ENCODE measurements at regions not wholly inside any gene's neighbourhood (a gene's known extent, or its start where the extent isn't known, plus 50 kb on each side); places are given as distances from the start of the nearest gene placed in this dataset.

DNA sequence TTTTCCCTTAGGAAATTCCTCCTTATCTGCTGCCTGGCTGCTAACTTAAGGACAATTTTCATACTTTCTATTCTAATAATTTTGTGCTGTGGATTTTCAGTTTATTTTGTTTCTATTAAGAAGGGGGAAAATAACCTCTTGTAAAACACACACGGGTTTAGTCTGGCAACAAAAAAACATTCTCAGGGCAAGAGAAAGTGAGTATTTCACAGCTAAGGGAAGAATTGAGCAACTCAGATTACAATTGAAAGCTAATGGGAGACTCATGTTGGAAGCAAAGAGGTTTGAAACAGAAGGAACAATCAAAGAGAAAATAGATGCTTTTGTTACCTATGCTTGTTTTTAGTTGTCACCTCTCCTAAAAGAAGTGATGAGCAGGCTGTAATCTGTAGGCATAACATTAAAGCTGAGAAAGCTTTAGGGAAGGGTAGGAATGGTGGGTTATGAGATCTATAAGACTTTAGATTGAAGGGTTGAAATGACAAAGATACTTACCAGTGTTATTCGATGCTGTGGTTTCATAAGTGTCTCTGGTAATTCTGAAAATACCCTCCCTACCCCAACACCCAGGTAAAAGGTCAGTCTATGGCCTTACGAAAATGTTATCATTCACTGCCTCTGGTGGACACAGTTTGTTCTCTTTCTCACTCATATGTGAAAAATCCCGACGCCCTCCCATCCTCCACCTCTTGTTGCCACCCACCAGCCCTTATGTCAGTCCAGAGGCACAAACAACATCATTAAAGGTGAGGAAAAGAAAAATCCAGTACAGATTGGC lies 510.9 kb downstream of the TXNL1 start:
- CTCF ChIA-PET (ENCODE audit: partially characterized antibody): interaction anchor here (1.4 kb wide), 1 partner anchor 103 kb away, joined by 3 read pairs; no protein-coding TSS in a partner anchor
- no peaks in the 10 kb centered on the region for H3K79me2 ChIP-seq (ENCODE audit: control insufficient read depth in 1 of 2, insufficient read depth in 2 of 2, low read length in 2 of 2)
- H2AFZ ChIP-seq (ENCODE audit: low read length): no peak overlapping the region
- H4K91ac ChIP-seq (replicated peaks; ENCODE audit: insufficient read length, low read length): no peak overlapping the region
- no peak overlapping the region for H3K23ac ChIP-seq (ENCODE audit: insufficient read length)
- H3K9me3 ChIP-seq (ENCODE audit: insufficient read depth in 2 of 2, low read depth in 1 of 2, low read length in 1 of 2): no peaks in the 10 kb centered on the region
- H2BK120ac ChIP-seq (replicated peaks; ENCODE audit: low read depth, low read length): no peak overlapping the region
- no peaks in the 10 kb centered on the region for H3K79me1 ChIP-seq (ENCODE audit: low read depth, low read length)
- H4K5ac ChIP-seq (ENCODE audit: insufficient read length, low read depth, low read length): no peak overlapping the region
- H3K27me3 ChIP-seq (replicated peaks in 1 of 4; ENCODE audit: control insufficient read depth in 3 of 4, extremely low read depth in 1 of 4, insufficient read depth in 3 of 4, low read length in 3 of 4): no peaks in the 10 kb centered on the region
- no peak overlapping the region for H2BK5ac ChIP-seq (ENCODE audit: low read depth, low read length)
- H3K9ac ChIP-seq (replicated peaks in 1 of 4; ENCODE audit: extremely low read depth in 1 of 4, low read depth in 3 of 4, low read length in 3 of 4): no peak overlapping the region
- DNase-seq (ENCODE audit: low read depth in 1 of 2, low spot score in 2 of 2) (no peak), FAIRE-seq (no peak)
- H3K4me1 ChIP-seq (replicated peaks in 1 of 4; ENCODE audit: control insufficient read depth in 3 of 4, insufficient read depth in 4 of 4, low read length in 3 of 4): no peaks in the 10 kb centered on the region
- H3K36me3 ChIP-seq (ENCODE audit: control insufficient read depth in 2 of 4, insufficient read depth in 4 of 4, low read length in 3 of 4): no peaks in the 10 kb centered on the region
- no peak overlapping the region for H3K4me2 ChIP-seq (ENCODE audit: insufficient read depth in 1 of 2, low read depth in 2 of 2, low read length in 2 of 2)
- no peak overlapping the region for H2BK12ac ChIP-seq (ENCODE audit: low read depth, low read length)
- H3K27ac ChIP-seq (ENCODE audit: low read depth, low read length): no peak overlapping the region
- POLR2A ChIA-PET (ENCODE audit: partially characterized antibody): no interaction called here
- H3K4ac ChIP-seq (replicated peaks; ENCODE audit: insufficient read length, low read depth, low read length): no peak overlapping the region
- 95% methylated on average over 5 of the region's 5 CpGs; no CpG with 5 or more reads in 1 of the 2 experiments for WGBS, 2 experiments (ENCODE audit: extremely low coverage in 1 of 2, insufficient coverage in 1 of 2, insufficient read length in 1 of 2, insufficient replicate concordance in 2 of 2, low coverage in 1 of 2, low lambda C conversion rate in 2 of 2, missing lambda C conversion rate in 1 of 2)
- no peak overlapping the region for H2BK15ac ChIP-seq (ENCODE audit: low read length)
- no peak overlapping the region for H3K18ac ChIP-seq (ENCODE audit: extremely low read depth, low read length)
- no peak overlapping the region for H3K56ac ChIP-seq (replicated peaks; ENCODE audit: insufficient read length, low read depth, low read length)
- H3K4me3 ChIP-seq (ENCODE audit: extremely low read depth in 1 of 4, insufficient read depth in 2 of 4, low read depth in 3 of 4, low read length in 4 of 4): no peak overlapping the region
- H2AK5ac ChIP-seq (ENCODE audit: low read depth, low read length): no peak overlapping the region
- H3K23me2 ChIP-seq (ENCODE audit: low read depth, low read length): no peaks in the 10 kb centered on the region
- no peak overlapping the region for H4K8ac ChIP-seq (ENCODE audit: extremely low read depth, insufficient read depth, low read length)
- no peak overlapping the region for H2BK20ac ChIP-seq (ENCODE audit: low read length)
- H4K20me1 ChIP-seq (replicated peaks in 1 of 2; ENCODE audit: control insufficient read depth in 1 of 2, insufficient read depth in 2 of 2, low read length in 2 of 2): no peaks in the 10 kb centered on the region
- H3K14ac ChIP-seq (ENCODE audit: insufficient read length): no peak overlapping the region
- TF ChIP-seq FOSL1 (IDR thresholded peaks at IDR 0.05; ENCODE audit: insufficient read depth, low read depth, low read length) (no peak), RAD21 (IDR thresholded peaks at IDR 0.05 in 1 of 2, conservative IDR thresholded peaks at IDR 0.05 in 1 of 2; ENCODE audit: low read depth in 2 of 2, low read length in 2 of 2) (peak in 1 of 2 experiments; percentile 15; a peak in 2 of 4 replicates), CTBP2 (IDR thresholded peaks at IDR 0.05; ENCODE audit: borderline replicate concordance, insufficient read depth, insufficient read length, low read length) (no peak), SUZ12 (IDR thresholded peaks at IDR 0.05; ENCODE audit: low read length) (no peak), TAF7 (optimal IDR thresholded peaks at IDR 0.05; ENCODE audit: borderline replicate concordance, low read depth, low read length) (no peak), RBBP5 (IDR thresholded peaks at IDR 0.05; ENCODE audit: borderline replicate concordance, low read depth, low read length) (no peak), EGR1 (IDR thresholded peaks at IDR 0.05; ENCODE audit: borderline replicate concordance, low read depth, low read length) (no peak), SP4 (IDR thresholded peaks at IDR 0.05; ENCODE audit: low read length) (no peak), YY1 (IDR thresholded peaks at IDR 0.05; ENCODE audit: low read depth, low read length) (no peak)
- TF ChIP-seq, protein P1, sequence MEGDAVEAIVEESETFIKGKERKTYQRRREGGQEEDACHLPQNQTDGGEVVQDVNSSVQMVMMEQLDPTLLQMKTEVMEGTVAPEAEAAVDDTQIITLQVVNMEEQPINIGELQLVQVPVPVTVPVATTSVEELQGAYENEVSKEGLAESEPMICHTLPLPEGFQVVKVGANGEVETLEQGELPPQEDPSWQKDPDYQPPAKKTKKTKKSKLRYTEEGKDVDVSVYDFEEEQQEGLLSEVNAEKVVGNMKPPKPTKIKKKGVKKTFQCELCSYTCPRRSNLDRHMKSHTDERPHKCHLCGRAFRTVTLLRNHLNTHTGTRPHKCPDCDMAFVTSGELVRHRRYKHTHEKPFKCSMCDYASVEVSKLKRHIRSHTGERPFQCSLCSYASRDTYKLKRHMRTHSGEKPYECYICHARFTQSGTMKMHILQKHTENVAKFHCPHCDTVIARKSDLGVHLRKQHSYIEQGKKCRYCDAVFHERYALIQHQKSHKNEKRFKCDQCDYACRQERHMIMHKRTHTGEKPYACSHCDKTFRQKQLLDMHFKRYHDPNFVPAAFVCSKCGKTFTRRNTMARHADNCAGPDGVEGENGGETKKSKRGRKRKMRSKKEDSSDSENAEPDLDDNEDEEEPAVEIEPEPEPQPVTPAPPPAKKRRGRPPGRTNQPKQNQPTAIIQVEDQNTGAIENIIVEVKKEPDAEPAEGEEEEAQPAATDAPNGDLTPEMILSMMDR (IDR thresholded peaks at IDR 0.05; ENCODE audit: control extremely low read depth in 1 of 3, insufficient read depth in 1 of 3, low read depth in 1 of 3, low read length in 3 of 3): peak in 1 of 3 experiments; percentile 7; a peak in 1 of 4 replicates

Measured in H1 (cell line).